Posterior vena cava (tissue), 2 donors: ENCODE measurements at regions not wholly inside any gene's neighbourhood (a gene's known extent, or its start where the extent isn't known, plus 50 kb on each side); places are given as distances from the start of the nearest gene placed in this dataset.
"Not testable (repeated sequence)": the region's sequence is repeated elsewhere in the genome, so short reads cannot be mapped to it uniquely, and the experiment has no call there.

Source experiments
- DNase-seq: peaks from one replicate; pipeline ENCODE4 v3.0.0-alpha.2; 2020; ENCODE audit warnings: low spot score
- intact Hi-C, 2 donors: fragments of 100-400 bp; cut with DNase I; formaldehyde crosslinking; loops; one replicate each; pipeline versions ENCODE4 v1.14.1 to v1.14.2; 2022 to 2023
- donor health status: DM: yes; HTN: yes; CAD: no.
- donor health status: DM: yes; HTN: yes; CAD: no.

DNA sequence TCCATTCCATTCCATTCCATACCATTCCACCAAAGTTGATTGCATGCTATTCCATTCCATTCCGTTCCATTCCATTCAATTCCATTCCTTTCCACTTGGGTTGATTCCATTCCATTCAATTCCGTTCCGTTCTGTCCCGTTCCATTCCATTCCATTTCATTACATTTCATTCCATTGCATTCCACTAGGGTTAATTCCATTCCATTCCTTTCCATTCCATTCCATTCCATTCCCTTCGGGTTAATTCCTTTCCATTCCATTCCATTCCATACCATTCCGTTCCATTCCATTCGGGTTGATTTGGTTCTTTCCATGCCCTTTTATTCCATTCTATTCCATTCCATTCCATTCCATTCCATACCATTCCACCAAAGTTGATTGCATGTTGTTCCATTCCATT is 131.9 kb downstream of the CWH43 start:
- DNase-seq, intact Hi-C loops: not testable (repeated sequence)

DNA sequence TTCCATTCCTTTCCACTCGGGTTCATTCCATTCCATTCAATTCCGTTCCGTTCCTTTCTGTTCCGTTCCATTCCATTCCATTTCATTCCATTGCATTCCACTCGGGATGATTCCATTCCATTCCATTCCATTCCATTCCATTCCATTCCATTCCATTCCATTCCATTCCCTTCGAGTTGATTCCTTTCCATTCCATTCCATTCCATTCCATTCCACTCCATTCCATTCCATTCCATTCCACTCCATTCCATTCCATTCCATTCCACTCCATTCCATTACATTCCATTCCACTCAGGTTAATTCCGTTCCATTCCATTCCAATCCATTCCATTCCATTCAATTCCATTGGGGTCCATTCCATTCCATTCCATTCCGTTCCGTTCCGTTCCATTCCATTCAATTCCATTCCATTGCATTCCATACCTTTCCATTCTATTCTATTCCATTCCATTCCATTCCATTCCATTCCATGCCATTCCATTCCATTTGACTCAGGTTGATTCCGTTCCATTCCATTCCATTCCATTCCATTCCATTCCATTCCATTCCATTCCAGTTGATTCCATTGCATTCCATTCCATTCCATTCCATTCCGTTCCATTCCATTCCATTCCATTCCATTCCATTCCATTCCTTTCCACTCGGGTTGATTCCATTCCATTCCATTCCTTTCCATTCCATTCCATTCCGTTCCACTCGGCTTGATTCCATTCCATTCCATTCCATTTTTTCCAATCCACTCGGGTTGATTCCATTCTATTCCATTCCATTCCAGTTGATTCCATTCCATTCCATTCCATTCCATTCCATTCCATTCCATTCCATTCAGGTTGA is 132.5 kb downstream of the CWH43 start:
- intact Hi-C loops, DNase-seq: not testable (repeated sequence)

DNA sequence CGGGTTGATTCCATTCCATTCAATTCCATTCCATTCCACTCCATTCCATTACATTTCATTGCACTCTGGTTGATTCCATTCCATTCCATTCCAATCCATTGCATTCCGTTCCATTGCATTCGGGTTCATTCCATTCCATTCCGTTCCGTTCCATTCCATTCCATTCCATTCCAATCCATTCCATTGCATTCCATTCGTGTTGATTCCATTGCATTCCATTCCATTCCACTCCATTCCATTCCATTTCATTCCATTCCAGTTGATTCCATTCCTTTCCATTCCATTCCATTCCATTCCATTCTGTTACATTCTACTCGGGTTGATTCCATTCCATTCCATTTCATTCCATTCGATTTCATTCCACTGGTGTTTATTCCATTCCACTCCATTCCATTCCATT is 133.3 kb downstream of the CWH43 start:
- DNase-seq, intact Hi-C loops: not testable (repeated sequence)

DNA sequence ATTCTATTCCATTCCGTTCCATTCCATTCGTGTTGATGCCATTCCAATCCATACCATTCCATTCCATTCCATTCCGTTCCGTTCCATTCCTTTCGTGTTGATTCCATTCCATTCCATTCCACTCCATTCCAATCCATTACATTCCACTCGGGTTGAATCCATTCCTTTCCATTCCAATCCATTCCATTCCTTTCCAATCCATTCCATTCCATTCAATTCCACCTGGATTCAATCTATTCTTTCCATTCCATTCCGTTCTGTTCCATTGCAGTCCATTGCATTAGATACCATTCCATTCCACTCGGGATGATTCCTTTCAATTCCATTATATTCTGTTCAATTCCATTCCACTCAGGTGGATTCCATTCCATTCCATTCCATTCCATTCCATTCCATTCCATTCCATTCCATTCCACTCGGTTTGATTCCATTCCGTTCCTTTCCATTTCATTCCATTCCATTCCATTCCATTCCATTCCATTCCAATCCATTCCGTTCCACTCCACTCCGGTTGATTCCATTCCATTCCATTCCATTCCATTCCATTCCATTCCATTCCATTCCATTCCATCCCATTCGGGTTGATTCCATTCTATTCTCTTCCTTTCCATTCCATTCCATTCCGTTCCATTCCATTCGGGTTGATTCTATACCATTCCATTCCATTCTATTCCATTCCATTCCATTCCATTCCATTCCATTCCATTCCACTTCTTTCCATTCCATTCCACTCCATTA is 134.1 kb downstream of the CWH43 start:
- intact Hi-C loops, DNase-seq: not testable (repeated sequence)

DNA sequence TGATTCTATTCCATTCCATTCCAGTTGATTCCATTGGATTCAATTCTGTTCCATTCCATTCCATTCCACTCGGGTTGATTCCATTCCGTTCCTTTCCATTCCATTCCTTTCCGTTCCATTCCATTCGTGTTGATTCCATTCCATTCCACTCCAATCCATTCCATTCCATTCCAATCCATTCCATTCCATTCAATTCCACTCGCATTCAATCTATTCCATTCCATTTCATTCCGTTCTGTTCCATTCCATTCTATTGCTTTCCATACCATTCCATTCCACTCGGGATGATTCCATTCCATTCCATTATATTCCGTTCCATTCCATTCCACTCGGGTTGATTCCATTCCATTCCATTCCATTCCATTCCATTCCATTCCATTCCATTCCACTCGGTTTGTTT is 134.7 kb downstream of the CWH43 start:
- DNase-seq, intact Hi-C loops: not testable (repeated sequence)

DNA sequence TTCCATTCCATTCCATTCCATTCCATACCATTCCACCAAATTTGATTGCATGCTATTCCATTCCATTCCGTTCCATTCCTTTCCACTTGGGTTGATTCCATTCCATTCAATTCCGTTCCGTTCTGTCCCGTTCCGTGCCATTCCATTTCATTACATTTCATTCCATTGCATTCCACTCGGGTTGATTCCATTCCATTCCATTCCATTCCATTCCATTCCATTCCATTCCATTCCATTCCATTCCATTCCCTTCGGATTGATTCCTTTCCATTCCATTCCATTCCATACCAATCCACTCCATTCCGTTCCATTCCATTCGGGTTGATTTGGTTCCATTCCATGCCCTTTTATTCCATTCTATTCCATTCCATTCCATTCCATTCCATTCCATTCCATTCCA is 140.4 kb downstream of the CWH43 start:
- intact Hi-C loops: not testable (repeated sequence)

DNA sequence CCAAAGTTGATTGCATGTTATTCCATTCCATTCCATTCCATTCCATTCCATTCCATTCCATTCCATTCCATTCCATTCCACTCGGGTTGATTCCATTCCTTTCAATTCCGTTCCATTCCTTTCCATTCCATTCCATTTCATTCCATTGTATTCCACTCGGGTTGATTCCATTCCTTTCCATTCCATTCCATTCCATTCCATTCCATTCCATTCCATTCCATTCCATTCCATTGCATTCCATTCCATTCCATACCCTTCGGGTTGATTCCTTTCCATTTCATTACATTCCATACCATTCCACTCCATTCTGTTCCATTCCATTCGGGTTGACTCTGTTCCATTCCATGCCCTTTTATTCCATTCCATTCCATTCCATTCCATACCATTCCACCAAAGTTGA is 140.8 kb downstream of the CWH43 start:
- DNase-seq, intact Hi-C loops: not testable (repeated sequence)

More for the DNA sequence above, 140.4 kb downstream of the CWH43 start:
- not testable (repeated sequence) for DNase-seq

DNA sequence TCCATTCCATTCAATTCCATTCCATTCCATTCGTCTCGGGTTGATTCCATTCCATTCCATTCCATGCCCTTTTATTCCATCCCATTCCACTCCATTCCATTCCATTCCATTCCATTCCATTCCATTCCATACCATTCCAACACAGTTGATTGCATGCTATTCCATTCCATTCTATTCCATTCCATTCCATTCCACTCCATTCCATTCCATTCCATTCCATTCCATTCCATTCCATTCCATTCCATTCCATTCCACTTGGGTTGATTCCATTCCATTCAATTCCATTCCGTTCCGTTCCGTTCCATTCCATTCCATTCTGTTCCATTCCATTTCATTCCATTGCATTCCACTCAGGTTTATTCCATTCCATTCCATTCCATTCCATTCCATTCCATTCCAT is 143.3 kb downstream of the CWH43 start:
- intact Hi-C loops, DNase-seq: not testable (repeated sequence)

DNA sequence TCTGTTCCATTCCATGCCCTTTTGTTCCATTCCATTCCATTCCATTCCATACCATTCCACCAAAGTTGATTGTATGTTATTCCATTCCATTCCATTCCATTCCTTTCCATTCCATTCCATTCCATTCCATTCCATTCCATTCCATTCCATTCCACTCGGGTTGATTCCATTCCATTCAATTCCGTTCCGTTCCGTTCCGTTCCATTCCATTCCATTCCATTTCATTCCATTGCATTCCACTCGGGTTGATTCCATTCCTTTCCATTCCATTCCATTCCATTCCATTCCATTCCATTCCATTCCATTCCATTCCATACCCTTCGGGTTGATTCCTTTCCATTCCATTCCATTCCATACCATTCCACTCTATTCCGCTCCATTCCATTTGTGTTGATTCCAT is 143.8 kb downstream of the CWH43 start:
- intact Hi-C loops, DNase-seq: not testable (repeated sequence)

DNA sequence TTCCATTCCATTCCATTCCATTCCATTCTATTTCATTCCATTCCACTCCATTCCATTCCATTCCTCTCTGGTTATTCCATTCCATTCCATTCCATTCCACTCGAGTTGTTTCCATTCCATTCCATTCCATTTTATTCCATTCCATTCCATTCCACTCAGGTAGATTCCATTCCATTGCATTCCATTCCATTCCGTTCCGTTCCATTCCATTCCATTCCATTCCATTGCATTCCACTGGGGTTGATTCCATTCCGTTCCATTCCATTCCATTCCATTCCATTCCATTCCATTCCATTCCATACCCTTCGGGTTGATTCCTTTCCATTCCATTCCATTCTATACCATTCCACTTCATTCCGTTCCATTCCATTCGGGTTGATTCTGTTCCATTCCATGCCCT is 144.6 kb downstream of the CWH43 start:
- DNase-seq, intact Hi-C loops: not testable (repeated sequence)

DNA sequence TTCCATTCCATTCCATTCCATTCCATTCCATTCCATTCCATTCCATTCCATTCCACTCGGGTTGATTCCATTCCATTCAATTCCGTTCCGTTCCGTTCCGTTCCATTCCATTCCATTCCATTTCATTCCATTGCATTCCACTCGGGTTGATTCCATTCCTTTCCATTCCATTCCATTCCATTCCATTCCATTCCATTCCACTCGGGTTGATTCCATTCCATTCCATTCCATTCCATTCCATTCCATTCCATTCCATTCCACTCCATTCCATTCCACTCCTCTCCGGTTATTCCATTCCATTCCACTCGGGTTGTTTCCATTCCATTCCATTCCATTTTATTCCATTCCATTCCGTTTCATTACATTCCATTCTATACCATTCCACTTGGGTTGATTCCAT is 151.0 kb downstream of the CWH43 start:
- DNase-seq, intact Hi-C loops: not testable (repeated sequence)

DNA sequence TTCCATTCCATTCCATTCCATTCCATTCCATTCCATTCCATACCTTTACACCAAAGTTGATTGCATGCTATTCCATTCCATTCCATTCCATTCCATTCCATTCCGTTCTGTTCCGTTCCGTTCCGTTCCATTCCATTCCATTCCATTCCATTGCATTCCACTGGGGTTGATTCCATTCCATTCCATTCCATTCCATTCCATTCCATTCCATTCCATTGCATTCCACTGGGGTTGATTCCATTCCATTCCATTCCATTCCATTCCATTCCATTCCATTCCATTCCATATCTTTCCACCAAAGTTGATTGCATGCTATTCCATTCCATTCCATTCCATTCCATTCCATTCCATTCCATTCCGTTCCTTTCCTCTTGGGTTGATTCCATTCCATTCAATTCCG is 151.9 kb downstream of the CWH43 start:
- intact Hi-C loops, DNase-seq: not testable (repeated sequence)

DNA sequence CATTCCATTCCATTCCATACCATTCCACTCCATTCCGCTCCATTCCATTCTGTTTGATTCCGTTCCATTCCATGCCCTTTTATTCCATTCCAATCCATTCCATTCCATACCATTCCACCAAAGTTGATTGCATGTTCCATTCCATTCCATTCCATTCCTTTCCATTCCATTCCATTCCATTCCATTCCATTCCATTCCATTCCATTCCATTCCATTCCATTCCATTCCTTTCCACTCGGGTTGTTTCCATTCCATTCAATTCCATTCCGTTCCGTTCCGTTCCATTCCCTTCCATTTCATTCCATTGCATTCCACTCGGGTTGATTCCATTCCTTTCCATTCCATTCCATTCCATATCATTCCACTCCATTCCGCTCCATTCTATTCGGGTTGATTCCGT is 152.7 kb downstream of the CWH43 start:
- intact Hi-C loops, DNase-seq: not testable (repeated sequence)

DNA sequence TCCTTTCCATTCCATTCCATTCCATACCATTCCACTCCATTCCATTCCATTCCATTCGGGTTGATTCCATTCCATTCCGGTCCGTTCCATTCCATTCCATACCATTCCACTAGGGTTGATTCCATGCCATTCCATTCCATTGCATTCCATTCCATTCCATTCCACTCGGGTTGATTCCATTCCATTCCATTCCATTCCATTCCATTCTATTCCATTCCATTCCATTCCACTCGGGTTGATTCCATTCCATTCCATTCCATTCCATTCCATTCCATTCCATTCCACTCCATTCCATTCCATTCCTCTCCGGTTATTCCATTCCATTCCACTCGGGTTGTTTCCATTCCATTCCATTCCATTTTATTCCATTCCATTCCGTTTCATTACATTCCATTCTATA is 153.4 kb downstream of the CWH43 start:
- DNase-seq, intact Hi-C loops: not testable (repeated sequence)

DNA sequence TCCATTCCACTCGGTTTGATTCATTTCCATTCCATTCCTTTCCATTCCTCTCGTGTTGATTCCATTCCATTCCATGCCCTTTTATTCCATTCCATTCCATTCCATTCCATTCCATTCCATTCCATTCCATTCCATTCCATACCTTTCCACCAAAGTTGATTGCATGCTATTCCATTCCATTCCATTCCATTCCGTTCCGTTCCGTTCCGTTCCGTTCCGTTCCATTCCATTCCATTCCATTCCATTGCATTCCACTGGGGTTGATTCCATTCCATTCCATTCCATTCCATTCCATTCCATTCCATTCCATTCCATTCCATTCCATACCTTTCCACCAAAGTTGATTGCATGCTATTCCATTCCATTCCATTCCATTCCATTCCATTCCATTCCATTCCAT is 154.3 kb downstream of the CWH43 start:
- peak; percentile 94 for DNase-seq
- intact Hi-C loops: not testable (repeated sequence)

DNA sequence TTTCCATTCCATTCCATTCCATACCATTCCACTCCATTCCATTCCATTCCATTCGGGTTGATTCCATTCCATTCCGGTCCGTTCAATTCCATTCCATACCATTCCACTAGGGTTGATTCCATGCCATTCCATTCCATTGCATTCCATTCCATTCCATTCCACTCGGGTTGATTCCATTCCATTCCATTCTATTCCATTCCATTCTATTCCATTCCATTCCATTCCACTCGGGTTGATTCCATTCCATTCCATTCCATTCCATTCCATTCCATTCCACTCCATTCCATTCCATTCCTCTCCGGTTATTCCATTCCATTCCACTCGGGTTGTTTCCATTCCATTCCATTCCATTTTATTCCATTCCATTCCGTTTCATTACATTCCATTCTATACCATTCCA is 155.9 kb downstream of the CWH43 start:
- DNase-seq, intact Hi-C loops: not testable (repeated sequence)

DNA sequence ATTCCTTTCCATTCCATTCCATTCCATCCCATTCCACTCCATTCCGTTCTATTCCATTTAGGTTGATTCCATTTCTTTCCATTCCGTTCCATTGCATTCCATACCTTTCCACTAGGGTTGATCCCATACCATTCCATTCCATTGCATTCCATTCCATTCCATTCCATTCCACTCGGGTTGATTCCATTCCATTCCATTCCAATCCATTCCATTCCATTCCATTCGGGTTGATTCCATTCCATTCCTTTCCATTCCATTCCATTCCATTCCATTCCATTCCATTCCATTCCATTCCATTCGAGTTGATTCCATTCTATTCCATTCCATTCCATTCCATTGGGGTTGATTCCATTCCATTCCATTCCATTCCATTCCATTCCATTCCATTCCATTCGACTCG is 161.1 kb downstream of the CWH43 start:
- intact Hi-C loops, DNase-seq: not testable (repeated sequence)

DNA sequence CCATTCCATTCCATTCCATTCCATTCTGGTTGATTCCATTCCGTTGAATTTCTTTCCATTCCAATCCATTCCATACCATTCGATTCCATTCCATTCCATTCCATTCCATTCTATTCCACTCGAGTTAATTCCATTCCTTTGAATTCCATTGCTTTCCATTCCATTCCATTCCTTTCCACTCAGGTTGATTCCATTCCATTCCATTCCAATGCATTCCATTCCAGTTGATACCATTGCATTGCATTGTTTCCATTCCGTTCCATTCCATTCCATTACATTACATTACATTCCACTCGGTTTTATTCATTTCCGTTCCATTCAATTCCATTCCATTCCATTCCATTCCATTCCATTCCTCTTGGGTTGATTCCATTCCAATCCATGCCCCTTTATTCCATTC is 161.5 kb downstream of the CWH43 start:
- DNase-seq, intact Hi-C loops: not testable (repeated sequence)

DNA sequence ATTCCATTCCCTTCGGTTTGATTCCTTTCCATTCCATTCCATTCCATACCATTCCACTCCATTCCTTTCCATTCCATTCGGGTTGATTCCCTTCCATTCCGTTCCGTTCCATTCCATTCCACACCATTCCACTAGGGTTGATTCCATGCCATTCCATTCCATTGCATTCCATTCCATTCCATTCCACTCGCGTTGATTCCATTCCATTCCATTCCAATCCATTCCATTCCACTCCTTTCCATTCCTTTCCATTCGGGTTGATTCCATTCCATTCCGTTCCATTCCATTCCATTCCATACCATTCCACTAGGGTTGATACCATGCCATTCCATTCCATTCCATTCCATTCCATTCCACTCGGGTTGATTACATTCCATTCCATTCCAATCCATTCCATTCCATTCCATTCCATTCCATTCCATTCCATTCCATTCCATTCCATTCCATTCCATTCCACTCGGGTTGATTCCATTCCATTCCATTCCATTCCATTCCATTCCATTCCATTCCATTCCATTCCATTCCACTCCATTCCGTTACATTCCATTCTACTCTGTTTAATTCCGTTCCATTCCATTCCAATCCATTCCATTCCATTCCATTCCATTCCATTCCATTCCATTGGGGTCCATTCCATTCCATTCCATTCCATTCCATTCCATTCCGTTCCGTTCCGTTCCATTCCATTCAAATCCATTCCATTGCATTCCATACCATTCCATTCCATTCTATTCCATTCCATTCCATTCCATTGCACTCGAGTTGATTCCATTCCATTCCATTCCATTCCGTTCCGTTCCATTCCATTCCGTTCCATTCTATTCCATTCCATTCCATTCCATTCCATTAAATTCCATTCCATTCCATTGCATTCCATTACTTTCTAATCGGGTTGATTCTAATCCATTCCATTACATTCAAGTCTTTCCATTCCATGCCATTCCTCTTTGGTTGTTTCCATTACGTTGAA is 163.2 kb downstream of the CWH43 start:
- DNase-seq, intact Hi-C loops: not testable (repeated sequence)
